Pancreas (tissue), 10 donors: ENCODE measurements at regions not wholly inside any gene's neighbourhood (a gene's known extent, or its start where the extent isn't known, plus 50 kb on each side); places are given as distances from the start of the nearest gene placed in this dataset.

Experiments used
- ATAC-seq, 4 donors: fragments of 200-7000 bp; cut with Tn5 transposase; one replicate each; pipeline versions ENCODE4 v1.8.0 to v1.9.1; 2020; ENCODE audit warnings: mild to moderate bottlenecking in 4 of 4, moderate library complexity in 4 of 4
- DNase-seq, 6 donors: peaks; one replicate each; pipeline ENCODE4 v3.0.0-alpha.2; 2020
- FAIRE-seq: peaks from 2 replicates; lab custom pipeline; 2012; peaks lifted over from hg19 to GRCh38; lab: Jason Lieb, UNC
- H3K27ac ChIP-seq, 4 donors: fragments of 200-600 bp; sonication (generic); 1 replicate in 3 of 4; 2 replicates in 1 of 4; pipeline versions ENCODE4 v1.5.0 to v1.8.0; 2020
- H3K27me3 ChIP-seq, 4 donors: fragments of 200-600 bp; one replicate each; pipeline ENCODE4 v1.8.0; 2021
- H3K36me3 ChIP-seq, 3 donors: fragments of 200-600 bp; sonication (generic) in 1 of 3; one replicate each; pipeline versions ENCODE4 v1.5.0 to v1.8.0; 2020 to 2021
- H3K4me1 ChIP-seq, 3 donors: fragments of 200-600 bp; one replicate each; pipeline ENCODE4 v1.8.0; 2021
- H3K4me3 ChIP-seq, 4 donors: fragments of 200-600 bp; sonication (generic) in 2 of 4; one replicate each; pipeline versions ENCODE4 v1.5.0 to v1.8.0; 2020 to 2021
- H3K9me3 ChIP-seq, 4 donors: fragments of 200-600 bp; one replicate each; pipeline ENCODE4 v1.8.0; 2021
- CTCF ChIP-seq, 4 donors: fragments of 200-600 bp; sonication (generic) in 3 of 4; IDR thresholded peaks; one replicate each; pipeline versions ENCODE4 v1.5.0 to v1.8.0; 2021; ENCODE audit warnings: antibody characterized with exemption in 4 of 4
- WGBS, 2 donors: extraction: QIAGEN DNeasy Blood & Tissue Kit; methylation state at CpG; one replicate each; pipeline ENCODE4 v1.1.7; 2013; 5-methylcytosine and 5-hydroxymethylcytosine counted together
- intact Hi-C, 3 donors: fragments of 100-400 bp; cut with DNase I; formaldehyde crosslinking; loops; one replicate each; pipeline versions ENCODE4 v1.11.1 to v1.14.2; 2022
- donor health status: healthy with polysubstance abuse.
- donor health status: DM: no; HTN: no; CAD: no; lungs with moderate emphysema.
- donor health status: DM: no; HTN: no; CAD: no.
- donor health status: control.
- donor health status: control.
- donor health status: Bipolar disorder and iron deficiency.
- donor health status: DM: yes; HTN: yes; CAD: no.
- donor health status: DM: no; HTN: no; CAD: no.
- donor health status: DM: no; HTN: no; CAD: no.
- donor health status: DM: yes; HTN: yes; CAD: no.

DNA sequence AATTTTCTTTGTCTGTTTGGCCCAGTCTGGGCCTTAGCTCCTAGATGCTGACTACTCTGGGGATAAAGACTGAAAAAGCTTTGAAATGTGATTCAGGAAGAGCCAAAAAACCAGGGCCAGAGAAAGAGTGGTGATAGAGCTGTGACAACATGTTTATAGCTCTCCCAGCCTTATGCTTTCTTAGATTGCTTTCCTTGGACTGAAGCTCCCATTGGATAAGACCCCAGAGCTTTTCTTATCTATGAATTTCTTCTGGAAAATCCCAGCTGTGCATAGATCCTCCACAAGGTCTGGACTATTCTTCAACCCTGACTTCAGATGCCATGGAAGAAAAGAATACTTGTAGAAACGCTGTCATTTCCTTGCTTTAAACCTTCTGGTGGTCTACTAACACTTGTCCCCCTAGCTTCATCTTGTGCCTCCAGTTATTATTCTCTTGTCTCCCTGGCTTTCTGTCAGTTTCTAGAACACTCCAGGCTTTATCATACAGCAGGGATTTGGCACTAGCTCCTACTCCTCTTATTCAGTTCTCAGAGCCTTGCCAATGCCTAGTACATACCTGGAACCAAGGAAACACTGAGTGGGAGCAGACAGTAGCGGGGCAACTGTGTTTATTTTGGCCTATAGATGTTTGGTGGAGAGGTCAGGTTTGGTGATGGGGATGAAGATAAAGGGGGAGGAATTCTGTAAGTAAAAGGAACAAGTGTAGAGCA lies 57.1 kb upstream of the TEX13D start:
- no peak for FAIRE-seq

GRCh38 chrX:124280294-124280902 lies 52.1 kb upstream of the TEX13D start:
- intact Hi-C loops: no loop called here
- Histone ChIP-seq H3K9me3 (no peaks in the 10 kb centered on the region), H3K36me3 (no peaks in the 10 kb centered on the region), H3K4me1 (no peaks in the 10 kb centered on the region), H3K27ac (no peak overlapping the region), H3K27me3 (no peaks in the 10 kb centered on the region), H3K4me3 (no peak overlapping the region)
- TF ChIP-seq CTCF (IDR thresholded peaks at IDR 0.05): no peak
- ATAC-seq (no peak), DNase-seq (no peak), FAIRE-seq (no peak)
- 45 to 49% methylated on average over 8 of the region's 8 CpGs for WGBS, 2 donors

More for the DNA sequence above, 57.1 kb upstream of the TEX13D start:
- Histone ChIP-seq H3K36me3 (no peaks in the 10 kb centered on the region), H3K27ac (no peak overlapping the region), H3K4me1 (no peaks in the 10 kb centered on the region), H3K27me3 (no peaks in the 10 kb centered on the region), H3K9me3 (no peaks in the 10 kb centered on the region), H3K4me3 (no peak overlapping the region)
- intact Hi-C loops: no loop called here
- DNase-seq: no peak
- ATAC-seq: no peak
- TF ChIP-seq CTCF (IDR thresholded peaks at IDR 0.05): no peak
- WGBS, 2 donors: 54 to 68% methylated on average over 2 of the region's 2 CpGs

DNA sequence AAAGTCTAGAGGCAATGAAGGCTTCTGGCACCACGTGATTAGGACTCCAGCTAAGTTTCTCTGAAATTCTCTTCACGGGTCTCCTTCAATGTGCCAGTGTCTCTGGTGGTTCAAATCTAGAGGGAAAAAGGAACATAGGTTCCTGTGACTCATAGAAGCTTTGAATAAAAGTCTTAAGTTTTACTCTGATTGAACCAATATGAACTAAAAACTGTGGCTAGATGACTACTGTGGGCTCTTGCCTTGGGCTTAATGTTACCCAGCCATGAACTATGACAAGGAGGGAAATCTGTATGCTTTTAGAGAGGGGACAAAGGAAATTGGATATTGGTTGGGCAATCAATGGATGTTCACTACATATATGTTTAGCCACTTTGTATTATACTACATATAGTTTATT lies 49.9 kb upstream of the TEX13D start:
- WGBS, 2 donors: 58 to 84% methylated on average over 2 of the region's 2 CpGs
- DNase-seq: no peak
- Histone ChIP-seq H3K27me3 (no peaks in the 10 kb centered on the region), H3K36me3 (no peaks in the 10 kb centered on the region), H3K27ac (no peak overlapping the region), H3K4me1 (no peaks in the 10 kb centered on the region), H3K9me3 (no peaks in the 10 kb centered on the region), H3K4me3 (no peak overlapping the region)
- TF ChIP-seq CTCF (IDR thresholded peaks at IDR 0.05): no peak
- intact Hi-C loops: no loop called here
- ATAC-seq: no peak
- FAIRE-seq: no peak
